ENCODE measurements at regions not wholly inside any gene's neighbourhood (a gene's known extent, or its start where the extent isn't known, plus 50 kb on each side); places are given as distances from the start of the nearest gene placed in this dataset.
A peak's percentile ranks its signal among the peaks of the same experiment; 100 is the strongest.

GRCh38 chr3:165466856-165467255 lies 270.7 kb upstream of the SLITRK3 start:
- in situ Hi-C loops (cut with HindIII; ENCODE audit: low sequenced_read_pairs) = no loop called here
- TF ChIP-seq CTCF (IDR thresholded peaks at IDR 0.05; ENCODE audit: low read depth, low read length, missing control alignments) = no peak
- DNase-seq (ENCODE audit: low read depth) = no peak
- no peak overlapping the region for H3K4me3 ChIP-seq (ENCODE audit: low read depth, low read length)

- in situ Hi-C loops (cut with HindIII; ENCODE audit: low sequenced_read_pairs) = no loop called here
- no peak overlapping the region for H3K4me3 ChIP-seq (ENCODE audit: low read depth, low read length)
- peak; percentile 53 for DNase-seq (ENCODE audit: low read depth)
- TF ChIP-seq CTCF (IDR thresholded peaks at IDR 0.05; ENCODE audit: low read depth, low read length, missing control alignments) = no peak
Observed at GRCh38 chr3:165464736-165465135, 268.6 kb upstream of the SLITRK3 start.

- no peak for DNase-seq (ENCODE audit: low read depth)
- H3K4me3 ChIP-seq (ENCODE audit: low read depth, low read length) = no peak overlapping the region
- no peak for TF ChIP-seq CTCF (IDR thresholded peaks at IDR 0.05; ENCODE audit: low read depth, low read length, missing control alignments)
- in situ Hi-C loops (cut with HindIII; ENCODE audit: low sequenced_read_pairs) = no loop called here
Observed at GRCh38 chr3:165463531-165463930, 267.3 kb upstream of the SLITRK3 start.

GRCh38 chr3:165462636-165463334 lies 266.6 kb upstream of the SLITRK3 start:
- no peak overlapping the region for H3K4me3 ChIP-seq (ENCODE audit: low read depth, low read length)
- in situ Hi-C loops (cut with HindIII; ENCODE audit: low sequenced_read_pairs) = no loop called here
- TF ChIP-seq CTCF (IDR thresholded peaks at IDR 0.05; ENCODE audit: low read depth, low read length, missing control alignments) = no peak
- DNase-seq (ENCODE audit: low read depth) = no peak

- no peak for DNase-seq (ENCODE audit: low read depth)
- in situ Hi-C loops (cut with HindIII; ENCODE audit: low sequenced_read_pairs) = no loop called here
- H3K4me3 ChIP-seq (ENCODE audit: low read depth, low read length) = no peak overlapping the region
- no peak for TF ChIP-seq CTCF (IDR thresholded peaks at IDR 0.05; ENCODE audit: low read depth, low read length, missing control alignments)
Observed at GRCh38 chr3:165459924-165460835, 264.0 kb upstream of the SLITRK3 start.

- in situ Hi-C loops (cut with HindIII; ENCODE audit: low sequenced_read_pairs) = no loop called here
- DNase-seq (ENCODE audit: low read depth) = no peak
- no peak for TF ChIP-seq CTCF (IDR thresholded peaks at IDR 0.05; ENCODE audit: low read depth, low read length, missing control alignments)
- H3K4me3 ChIP-seq (ENCODE audit: low read depth, low read length) = no peak overlapping the region
Observed at GRCh38 chr3:165459111-165459510, 262.9 kb upstream of the SLITRK3 start.
